HG03432 (cell line): ENCODE measurements at regions not wholly inside any gene's neighbourhood (a gene's known extent, or its start where the extent isn't known, plus 50 kb on each side); places are given as distances from the start of the nearest gene placed in this dataset.

Experiments
- ATAC-seq: cut with Tn5 transposase; IDR thresholded peaks from one replicate; pipeline ENCODE4 v1.9.1; 2021; ENCODE audit warnings: mild to moderate bottlenecking, moderate library complexity; ENCODE audit not compliant: unreplicated experiment

DNA sequence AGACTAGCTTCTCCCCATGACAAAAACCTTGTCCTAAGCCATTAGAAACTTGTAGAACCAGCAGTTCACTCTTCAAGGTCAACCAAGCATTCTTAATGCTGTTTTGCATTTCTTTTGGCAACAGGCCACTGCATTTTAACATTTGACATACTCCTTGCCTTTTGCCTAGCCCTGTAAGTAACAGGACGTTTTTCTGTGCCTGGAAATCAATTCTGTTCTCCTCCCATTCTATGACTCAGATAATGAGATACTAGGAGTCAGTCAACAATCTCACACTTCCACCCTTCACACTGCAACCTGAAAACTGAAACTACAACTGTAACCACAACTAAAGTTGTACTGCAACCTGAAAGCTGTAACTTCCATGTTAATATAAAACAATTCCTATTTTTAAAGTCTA lies 268.7 kb downstream of the MZT1 start:
- ATAC-seq: peak; percentile 71

- ATAC-seq: no peak
These were observed 270.3 kb downstream of the MZT1 start for GRCh38 chr13:72457151-72457550.

DNA sequence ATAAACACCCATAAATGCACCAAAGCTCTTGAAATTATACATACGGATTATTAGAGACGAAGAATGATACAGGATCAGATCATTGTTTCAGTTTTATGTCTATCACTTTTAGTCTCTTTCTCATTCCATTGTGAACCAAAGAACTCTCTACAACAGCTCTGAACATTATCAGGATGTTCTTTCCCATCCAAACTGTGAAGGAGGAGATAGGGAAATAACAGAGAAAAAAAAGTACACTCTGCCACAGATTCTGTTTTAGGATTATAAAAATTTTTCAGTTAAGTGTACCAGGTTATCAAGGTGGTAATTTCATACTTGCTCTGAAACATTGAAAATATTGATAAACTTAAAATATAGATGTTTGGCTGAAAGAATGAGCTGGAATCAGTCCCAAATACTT lies 270.9 kb downstream of the MZT1 start:
- ATAC-seq: no peak

GRCh38 chr13:72453161-72453560 lies 274.3 kb downstream of the MZT1 start:
- ATAC-seq: no peak

DNA sequence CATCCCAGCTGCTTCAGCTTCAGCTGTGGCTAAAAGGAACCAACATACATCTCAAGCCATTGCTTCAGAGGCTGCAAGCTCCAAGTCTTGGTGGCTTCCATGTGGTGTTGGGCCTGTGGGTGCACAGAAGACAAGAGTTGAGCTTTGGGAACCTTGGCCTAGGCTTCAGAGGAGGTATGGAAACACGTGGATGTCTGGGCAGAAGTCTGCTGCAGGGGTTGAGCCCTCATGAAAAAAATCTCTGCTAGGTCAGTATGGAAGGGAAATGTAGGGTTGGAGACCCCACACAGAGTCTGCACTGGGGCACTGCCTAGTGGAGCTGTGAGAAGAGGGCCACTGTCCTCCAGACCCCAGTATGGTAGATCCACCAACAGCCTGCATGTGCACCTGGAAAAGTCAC lies 279.3 kb downstream of the MZT1 start:
- no peak for ATAC-seq

GRCh38 chr13:72444999-72445398 lies 282.4 kb downstream of the MZT1 start:
- no peak for ATAC-seq

- ATAC-seq: no peak
These were observed 290.0 kb downstream of the MZT1 start for GRCh38 chr13:72437458-72437857.

DNA sequence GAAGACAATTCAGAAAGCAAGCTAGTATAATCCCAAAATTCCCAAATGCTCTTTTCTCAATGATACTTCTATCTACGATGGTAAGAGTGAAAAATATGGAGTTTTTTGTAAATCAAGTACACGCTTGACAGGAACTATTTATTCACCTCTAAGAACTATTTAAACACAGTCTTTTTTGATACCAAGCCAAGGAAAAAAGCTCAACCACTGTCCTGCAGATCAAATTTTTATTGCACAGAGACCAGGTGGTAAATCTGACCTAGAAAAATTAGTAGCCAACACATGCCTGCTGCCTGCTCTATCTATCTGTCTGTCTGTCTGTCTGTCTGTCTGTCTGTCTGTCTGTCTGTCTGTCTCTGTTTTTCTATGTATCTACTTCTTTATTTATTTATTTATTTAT lies 292.2 kb downstream of the MZT1 start:
- ATAC-seq: no peak

DNA sequence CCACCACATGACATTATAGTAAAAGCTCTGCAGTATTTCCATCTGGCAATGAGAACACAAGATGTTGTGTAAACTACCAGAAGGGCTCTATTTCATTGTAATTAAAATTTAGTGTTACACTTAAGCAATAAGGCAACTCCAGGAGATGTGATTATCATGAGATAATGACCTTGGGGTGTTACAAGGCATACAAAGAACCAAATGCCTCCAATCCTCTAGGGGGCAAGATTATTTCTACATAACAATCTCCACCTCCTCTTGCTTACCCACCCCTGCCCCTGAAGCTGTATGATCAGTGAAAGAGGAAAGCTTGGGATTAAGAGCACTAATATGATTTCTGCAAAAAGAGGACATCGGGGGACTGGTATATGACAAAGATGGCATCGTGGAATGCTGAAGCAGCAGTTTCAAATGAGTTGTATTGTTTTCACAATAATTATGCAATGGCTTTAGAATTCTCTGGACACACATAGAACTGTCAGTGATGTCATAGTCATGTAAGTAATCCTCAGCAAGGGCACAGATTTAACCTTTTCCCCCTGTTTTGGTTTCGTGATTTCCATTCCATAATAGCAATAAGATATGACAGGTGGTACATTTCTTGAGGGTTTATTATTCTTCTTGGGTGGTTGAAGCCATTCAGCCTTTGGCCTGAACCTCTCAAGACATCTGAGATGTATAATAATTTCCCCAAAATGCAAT lies 295.3 kb downstream of the MZT1 start:
- no peak for ATAC-seq

DNA sequence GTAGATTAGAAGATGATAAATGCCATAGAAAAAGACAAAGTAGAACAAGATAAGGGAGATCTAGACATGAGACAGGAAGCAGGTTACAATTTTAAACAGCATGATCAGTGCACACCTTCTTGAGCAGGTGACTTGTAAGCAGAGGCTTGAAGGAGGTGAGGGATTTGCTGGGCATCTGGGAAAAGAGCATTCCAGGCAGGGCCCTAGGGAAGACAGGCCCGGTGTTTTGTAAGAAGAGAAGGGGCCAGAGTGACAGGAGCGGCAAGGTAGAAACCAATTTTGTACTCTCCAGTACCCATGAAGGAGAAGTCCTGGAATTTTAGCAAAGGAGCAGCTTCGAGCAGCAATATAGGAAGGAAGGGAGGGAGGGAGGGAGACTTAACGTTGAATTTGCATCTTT lies 296.5 kb downstream of the MZT1 start:
- no peak for ATAC-seq

DNA sequence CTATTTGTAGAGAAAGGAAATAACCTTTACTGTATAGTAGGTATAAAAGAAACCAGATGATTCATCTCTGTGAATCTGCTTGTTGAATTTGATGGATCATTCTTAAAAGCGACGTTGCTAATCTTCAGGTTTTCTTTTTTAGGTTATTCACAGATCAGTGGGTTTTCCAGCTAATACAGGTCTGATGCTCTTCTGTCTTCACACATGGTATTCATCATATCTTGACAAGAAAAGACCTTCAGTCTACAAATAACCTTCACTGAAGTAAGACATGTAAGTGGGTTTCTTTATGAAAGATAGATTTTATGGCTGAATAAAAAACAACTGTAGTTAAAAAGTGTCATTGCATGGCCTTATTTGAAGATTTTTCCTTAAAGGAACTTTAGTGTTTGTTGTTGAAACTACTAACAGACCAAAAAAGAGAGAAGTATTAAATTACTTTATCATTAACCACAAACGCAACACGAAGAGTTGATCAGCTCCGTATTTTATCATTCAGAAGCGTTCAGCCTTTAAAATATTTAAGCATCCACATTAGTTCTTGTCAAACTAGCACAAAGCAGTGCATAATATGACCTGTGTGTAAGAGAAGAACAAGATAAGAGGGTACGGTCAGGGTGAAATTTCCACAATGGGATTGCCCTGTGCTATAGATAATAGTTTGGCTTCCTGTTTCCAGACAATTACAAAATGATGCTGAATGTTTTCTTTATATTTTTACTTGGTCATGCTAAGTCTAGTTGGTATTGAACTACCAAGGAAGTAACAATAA lies 299.5 kb downstream of the MZT1 start:
- no peak for ATAC-seq

GRCh38 chr13:72424059-72424458 lies 303.4 kb downstream of the MZT1 start:
- ATAC-seq: no peak

DNA sequence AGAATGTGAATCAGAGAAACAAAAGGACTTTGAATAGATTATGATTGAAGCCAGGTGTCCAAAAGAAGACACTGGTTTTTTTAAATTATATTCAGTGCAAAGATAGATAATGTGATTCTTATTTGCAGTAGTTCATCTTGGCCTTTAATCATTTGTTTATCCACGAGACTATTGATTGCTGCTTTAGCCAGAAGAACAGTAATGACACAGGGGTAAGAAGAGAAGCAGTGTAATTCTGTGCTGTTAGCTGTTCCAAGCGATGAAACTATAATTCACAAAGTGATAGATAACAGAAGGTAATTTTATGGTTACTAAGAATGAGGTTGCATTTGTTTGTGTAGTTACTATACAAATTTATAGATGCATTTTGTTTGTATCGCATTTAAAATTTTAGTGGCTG lies 311.6 kb downstream of the MZT1 start:
- ATAC-seq: no peak

DNA sequence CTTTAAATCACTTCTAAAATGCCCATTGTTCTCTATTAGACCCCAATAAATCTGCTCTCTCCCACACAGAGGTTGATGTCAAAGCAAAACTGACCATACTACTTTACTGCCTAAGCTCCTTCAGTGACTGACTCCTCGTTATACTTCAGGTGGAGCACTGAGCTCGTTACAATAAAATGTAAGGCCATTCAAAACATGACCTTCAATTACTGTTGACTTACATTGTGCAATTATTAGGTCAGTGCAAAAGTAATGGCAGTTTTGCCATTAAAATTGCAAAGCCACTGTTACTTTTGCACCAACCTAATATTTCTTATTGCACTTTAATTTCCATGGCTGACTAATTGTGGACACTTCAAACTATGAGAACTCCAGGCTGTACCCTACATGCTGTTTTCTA lies 314.9 kb downstream of the MZT1 start:
- ATAC-seq: no peak

DNA sequence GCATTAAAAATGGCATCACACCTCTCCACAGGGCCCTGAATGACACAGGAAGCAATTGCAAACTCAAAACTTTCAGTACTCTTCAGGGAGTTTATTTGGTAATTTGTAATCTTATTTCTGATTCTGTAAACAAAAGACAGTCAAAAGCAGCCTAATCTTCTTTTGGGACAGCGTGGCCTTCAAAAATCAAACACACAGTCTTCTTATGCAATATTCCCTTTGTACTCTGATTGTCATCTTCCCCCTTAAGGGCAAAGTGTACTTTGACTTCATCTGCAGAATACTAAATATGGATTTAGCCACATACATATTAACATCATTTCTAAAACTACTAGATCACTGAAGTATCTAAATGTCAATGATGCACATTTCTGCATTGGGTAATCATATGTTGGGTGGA lies 322.0 kb downstream of the MZT1 start:
- ATAC-seq: no peak

DNA sequence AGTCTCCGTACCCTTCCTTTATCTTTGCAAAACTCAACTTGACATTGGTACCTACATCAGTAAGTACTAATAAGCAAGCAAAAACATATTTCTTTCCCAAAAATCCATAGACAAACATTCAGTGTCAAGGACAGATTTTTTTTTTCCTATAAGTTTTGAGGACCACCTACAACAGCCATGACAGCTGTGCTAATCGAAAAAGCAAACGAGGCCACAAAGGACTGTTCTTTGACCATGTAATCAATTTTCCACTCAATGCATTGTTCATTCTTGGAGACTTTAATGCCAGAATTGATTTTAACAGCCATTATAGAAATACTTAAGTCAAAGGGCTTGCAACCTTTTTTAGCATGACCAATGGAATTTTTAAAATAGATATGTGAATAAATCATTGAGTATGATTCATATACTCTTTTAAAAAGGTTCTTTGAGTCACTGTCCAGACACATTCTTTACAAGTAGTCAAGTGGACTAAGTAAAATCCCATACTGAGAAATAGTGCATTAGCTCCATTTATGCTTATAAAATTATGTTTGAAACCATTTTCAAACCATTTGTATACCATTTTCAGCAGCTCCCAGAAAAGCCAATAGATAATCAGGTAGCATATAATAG lies 323.9 kb downstream of the MZT1 start:
- no peak for ATAC-seq

- no peak for ATAC-seq
These were observed 326.6 kb downstream of the MZT1 start for GRCh38 chr13:72400856-72401255.

GRCh38 chr13:72399351-72399750 lies 328.1 kb downstream of the MZT1 start:
- no peak for ATAC-seq

DNA sequence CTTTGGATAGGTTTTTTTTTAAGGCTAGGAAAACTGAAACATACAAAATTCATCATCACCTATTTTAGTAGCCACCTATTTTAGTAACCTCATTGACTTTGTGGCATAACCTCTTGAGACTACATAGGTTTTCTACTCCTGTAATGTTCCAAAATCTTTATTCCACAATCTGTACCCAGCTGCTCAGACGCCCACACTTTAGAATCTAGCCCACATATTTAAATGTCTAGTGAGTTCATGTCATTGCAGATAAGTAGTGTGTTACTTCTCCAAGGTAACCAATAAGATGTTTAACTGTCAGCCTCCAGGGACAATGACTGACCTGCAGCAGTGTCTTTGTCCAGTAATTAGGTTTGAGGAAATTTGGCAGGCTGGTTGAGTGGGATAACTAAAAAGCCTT lies 330.2 kb downstream of the MZT1 start:
- no peak for ATAC-seq

DNA sequence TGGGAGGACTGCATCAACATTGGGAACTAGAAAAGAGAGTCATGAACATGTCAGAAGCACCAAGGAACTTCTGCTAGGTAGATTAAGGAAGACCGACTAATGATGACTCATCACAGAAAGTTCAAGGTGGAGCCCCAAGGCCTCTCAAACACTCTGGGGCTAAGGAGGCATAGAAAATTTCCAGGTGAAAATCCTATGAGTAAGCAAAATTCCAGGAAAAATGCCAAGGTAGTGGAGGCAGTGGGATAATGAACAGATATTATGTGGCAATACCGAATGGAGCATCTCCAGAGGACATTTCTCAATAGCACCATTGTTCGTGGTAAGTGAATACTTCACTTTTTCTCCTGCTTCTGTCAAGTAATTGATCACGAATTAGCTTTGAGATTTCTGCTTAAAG lies 336.5 kb downstream of the MZT1 start:
- no peak for ATAC-seq

GRCh38 chr13:72386138-72386684 lies 341.2 kb downstream of the MZT1 start:
- no peak for ATAC-seq

GRCh38 chr13:72384879-72385278 lies 342.6 kb downstream of the MZT1 start:
- no peak for ATAC-seq
